ENCODE measurements at regions not wholly inside any gene's neighbourhood (a gene's known extent, or its start where the extent isn't known, plus 50 kb on each side); places are given as distances from the start of the nearest gene placed in this dataset.

DNA sequence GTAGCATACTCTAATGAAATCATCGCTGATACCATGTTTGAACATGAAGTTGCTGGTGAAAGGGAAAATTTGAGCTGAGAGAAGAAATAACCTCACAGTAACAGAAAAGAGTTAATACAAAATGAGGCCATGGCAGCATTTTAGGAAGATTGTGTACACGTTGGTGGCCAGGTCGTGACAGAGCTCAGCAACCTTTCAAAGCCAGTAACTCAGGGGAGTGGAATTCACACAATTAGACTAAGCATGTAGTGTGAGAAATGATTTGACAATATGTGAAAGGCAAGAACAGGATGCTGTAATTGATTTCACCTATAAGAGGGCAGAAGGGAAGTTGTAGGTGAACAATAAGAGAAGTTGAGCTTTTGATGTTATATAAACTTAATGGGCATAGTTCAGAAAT is 246.3 kb downstream of the OGFRL1 start:
- Histone ChIP-seq H2AFZ (ENCODE audit: low read depth, low read length) (no peak overlapping the region), H3K27me3 (ENCODE audit: low read depth, low read length) (no peaks in the 10 kb centered on the region), H3K9ac (ENCODE audit: low read length) (no peak overlapping the region), H3K4me2 (ENCODE audit: low read length) (no peak overlapping the region), H3K4me1 (ENCODE audit: low read length) (no peaks in the 10 kb centered on the region), H4K20me1 (ENCODE audit: insufficient read depth, low read length) (no peaks in the 10 kb centered on the region), H3K9me3 (ENCODE audit: insufficient read depth, low read length) (no peaks in the 10 kb centered on the region), H3K36me3 (replicated peaks; ENCODE audit: low read depth, low read length) (no peaks in the 10 kb centered on the region), H3K4me3 (ENCODE audit: low read length) (no peak overlapping the region), H3K79me2 (ENCODE audit: low read length) (no peaks in the 10 kb centered on the region), H3K27ac (ENCODE audit: low read length) (no peak overlapping the region)
- TF ChIP-seq EZH2phosphoT487 (IDR thresholded peaks at IDR 0.05; ENCODE audit: low read depth) = no peak
- TF ChIP-seq, protein P1, sequence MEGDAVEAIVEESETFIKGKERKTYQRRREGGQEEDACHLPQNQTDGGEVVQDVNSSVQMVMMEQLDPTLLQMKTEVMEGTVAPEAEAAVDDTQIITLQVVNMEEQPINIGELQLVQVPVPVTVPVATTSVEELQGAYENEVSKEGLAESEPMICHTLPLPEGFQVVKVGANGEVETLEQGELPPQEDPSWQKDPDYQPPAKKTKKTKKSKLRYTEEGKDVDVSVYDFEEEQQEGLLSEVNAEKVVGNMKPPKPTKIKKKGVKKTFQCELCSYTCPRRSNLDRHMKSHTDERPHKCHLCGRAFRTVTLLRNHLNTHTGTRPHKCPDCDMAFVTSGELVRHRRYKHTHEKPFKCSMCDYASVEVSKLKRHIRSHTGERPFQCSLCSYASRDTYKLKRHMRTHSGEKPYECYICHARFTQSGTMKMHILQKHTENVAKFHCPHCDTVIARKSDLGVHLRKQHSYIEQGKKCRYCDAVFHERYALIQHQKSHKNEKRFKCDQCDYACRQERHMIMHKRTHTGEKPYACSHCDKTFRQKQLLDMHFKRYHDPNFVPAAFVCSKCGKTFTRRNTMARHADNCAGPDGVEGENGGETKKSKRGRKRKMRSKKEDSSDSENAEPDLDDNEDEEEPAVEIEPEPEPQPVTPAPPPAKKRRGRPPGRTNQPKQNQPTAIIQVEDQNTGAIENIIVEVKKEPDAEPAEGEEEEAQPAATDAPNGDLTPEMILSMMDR (IDR thresholded peaks at IDR 0.05; ENCODE audit: low read depth, low read length) = no peak

GRCh38 chr6:71537717-71538116 is 249.1 kb downstream of the OGFRL1 start:
- H3K4me2 ChIP-seq (ENCODE audit: low read length) = no peak overlapping the region
- no peak overlapping the region for H3K9ac ChIP-seq (ENCODE audit: low read length)
- no peak overlapping the region for H3K4me3 ChIP-seq (ENCODE audit: low read length)
- TF ChIP-seq, protein P1 (IDR thresholded peaks at IDR 0.05; ENCODE audit: low read depth, low read length) = no peak
- no peak overlapping the region for H3K27ac ChIP-seq (ENCODE audit: low read length)
- H3K79me2 ChIP-seq (ENCODE audit: low read length) = no peaks in the 10 kb centered on the region
- no peaks in the 10 kb centered on the region for H4K20me1 ChIP-seq (ENCODE audit: insufficient read depth, low read length)
- H3K4me1 ChIP-seq (ENCODE audit: low read length) = no peaks in the 10 kb centered on the region
- H3K36me3 ChIP-seq (replicated peaks; ENCODE audit: low read depth, low read length) = no peaks in the 10 kb centered on the region
- no peak overlapping the region for H2AFZ ChIP-seq (ENCODE audit: low read depth, low read length)
- H3K27me3 ChIP-seq (ENCODE audit: low read depth, low read length) = no peaks in the 10 kb centered on the region
- H3K9me3 ChIP-seq (ENCODE audit: insufficient read depth, low read length) = no peaks in the 10 kb centered on the region

GRCh38 chr6:71544028-71544427 is 255.4 kb downstream of the OGFRL1 start:
- Histone ChIP-seq H3K27me3 (ENCODE audit: low read depth, low read length) (no peaks in the 10 kb centered on the region), H4K20me1 (ENCODE audit: insufficient read depth, low read length) (no peaks in the 10 kb centered on the region), H3K4me3 (ENCODE audit: low read length) (no peak overlapping the region), H3K9me3 (ENCODE audit: insufficient read depth, low read length) (no peaks in the 10 kb centered on the region), H3K79me2 (ENCODE audit: low read length) (no peaks in the 10 kb centered on the region), H3K27ac (ENCODE audit: low read length) (no peak overlapping the region), H3K4me1 (ENCODE audit: low read length) (no peaks in the 10 kb centered on the region), H2AFZ (ENCODE audit: low read depth, low read length) (no peak overlapping the region), H3K36me3 (replicated peaks; ENCODE audit: low read depth, low read length) (no peaks in the 10 kb centered on the region), H3K4me2 (ENCODE audit: low read length) (no peak overlapping the region), H3K9ac (ENCODE audit: low read length) (no peak overlapping the region)
- TF ChIP-seq, protein P1 (IDR thresholded peaks at IDR 0.05; ENCODE audit: low read depth, low read length) = no peak
- TF ChIP-seq EZH2phosphoT487 (IDR thresholded peaks at IDR 0.05; ENCODE audit: low read depth) = no peak

- Histone ChIP-seq H3K27me3 (ENCODE audit: low read depth, low read length) (no peaks in the 10 kb centered on the region), H3K9me3 (ENCODE audit: insufficient read depth, low read length) (no peaks in the 10 kb centered on the region), H3K27ac (ENCODE audit: low read length) (no peak overlapping the region), H3K9ac (ENCODE audit: low read length) (no peak overlapping the region), H3K4me2 (ENCODE audit: low read length) (no peak overlapping the region), H3K36me3 (replicated peaks; ENCODE audit: low read depth, low read length) (no peaks in the 10 kb centered on the region), H4K20me1 (ENCODE audit: insufficient read depth, low read length) (no peaks in the 10 kb centered on the region), H3K79me2 (ENCODE audit: low read length) (no peaks in the 10 kb centered on the region), H2AFZ (ENCODE audit: low read depth, low read length) (no peak overlapping the region), H3K4me3 (ENCODE audit: low read length) (no peak overlapping the region), H3K4me1 (ENCODE audit: low read length) (no peaks in the 10 kb centered on the region)
- TF ChIP-seq EZH2phosphoT487 (IDR thresholded peaks at IDR 0.05; ENCODE audit: low read depth) = no peak
- TF ChIP-seq, protein P1 (IDR thresholded peaks at IDR 0.05; ENCODE audit: low read depth, low read length) = no peak
Observed at GRCh38 chr6:71544906-71545305, 256.3 kb downstream of the OGFRL1 start.
